A673 (cell line): ENCODE measurements at regions not wholly inside any gene's neighbourhood (a gene's known extent, or its start where the extent isn't known, plus 50 kb on each side); places are given as distances from the start of the nearest gene placed in this dataset.

Source experiments
- EZH2 ChIP-seq: fragments of 200-600 bp; sonication (generic); IDR thresholded peaks from 2 replicates; pipeline ENCODE4 v1.6.1; 2017; ENCODE audit warnings: borderline replicate concordance, low read depth, mild to moderate bottlenecking, mixed read lengths, antibody characterized with exemption, low read length; ENCODE audit not compliant: poor library complexity, severe bottlenecking
- TF ChIP-seq, protein P1 (sequence below): fragments of 300-800, 200-600 bp; sonication (generic); conservative IDR thresholded peaks from 2 replicates; pipeline ENCODE4 v1.5.1; 2017; ENCODE audit warnings: low read depth, mild to moderate bottlenecking, antibody characterized with exemption, low read length, moderate library complexity, mixed read lengths

DNA sequence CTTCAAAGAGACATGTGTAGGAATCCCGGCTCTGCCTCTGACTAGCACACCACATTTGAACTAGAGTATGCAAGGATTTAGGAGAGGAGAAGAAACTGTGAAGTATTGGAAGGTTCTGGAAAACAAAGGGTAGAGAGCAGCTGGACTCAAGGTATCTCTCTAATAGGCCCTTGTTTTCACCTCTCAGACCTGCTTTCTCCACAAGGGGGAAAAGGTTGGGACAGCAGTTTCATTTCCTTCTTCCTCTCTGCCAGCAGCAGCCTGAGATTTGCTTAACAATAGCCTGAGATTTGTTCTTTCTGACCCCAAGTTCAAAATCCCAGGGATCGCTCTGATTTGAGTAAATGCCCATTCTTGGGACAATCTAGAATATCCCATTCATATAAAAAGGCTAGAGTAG lies 430.6 kb upstream of the MCTP2 start:
- TF ChIP-seq, protein P1, sequence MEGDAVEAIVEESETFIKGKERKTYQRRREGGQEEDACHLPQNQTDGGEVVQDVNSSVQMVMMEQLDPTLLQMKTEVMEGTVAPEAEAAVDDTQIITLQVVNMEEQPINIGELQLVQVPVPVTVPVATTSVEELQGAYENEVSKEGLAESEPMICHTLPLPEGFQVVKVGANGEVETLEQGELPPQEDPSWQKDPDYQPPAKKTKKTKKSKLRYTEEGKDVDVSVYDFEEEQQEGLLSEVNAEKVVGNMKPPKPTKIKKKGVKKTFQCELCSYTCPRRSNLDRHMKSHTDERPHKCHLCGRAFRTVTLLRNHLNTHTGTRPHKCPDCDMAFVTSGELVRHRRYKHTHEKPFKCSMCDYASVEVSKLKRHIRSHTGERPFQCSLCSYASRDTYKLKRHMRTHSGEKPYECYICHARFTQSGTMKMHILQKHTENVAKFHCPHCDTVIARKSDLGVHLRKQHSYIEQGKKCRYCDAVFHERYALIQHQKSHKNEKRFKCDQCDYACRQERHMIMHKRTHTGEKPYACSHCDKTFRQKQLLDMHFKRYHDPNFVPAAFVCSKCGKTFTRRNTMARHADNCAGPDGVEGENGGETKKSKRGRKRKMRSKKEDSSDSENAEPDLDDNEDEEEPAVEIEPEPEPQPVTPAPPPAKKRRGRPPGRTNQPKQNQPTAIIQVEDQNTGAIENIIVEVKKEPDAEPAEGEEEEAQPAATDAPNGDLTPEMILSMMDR = no peak
- no peak for TF ChIP-seq EZH2
